MM.1S (cell line): ENCODE measurements at regions not wholly inside any gene's neighbourhood (a gene's known extent, or its start where the extent isn't known, plus 50 kb on each side); places are given as distances from the start of the nearest gene placed in this dataset.

ENCODE experiments used
- DNase-seq: peaks from one replicate; pipeline ENCODE4 v3.0.0-alpha.2; 2015
- H2AFZ ChIP-seq: fragments of 300-600 bp; sonication (generic); 2 replicates; pipeline ENCODE4 v1.6.0; 2016; ENCODE audit warnings: antibody characterized with exemption, low read length
- H3F3A ChIP-seq: fragments of 300-600 bp; sonication (generic); 2 replicates; pipeline ENCODE4 v1.6.1; 2016; ENCODE audit warnings: mild to moderate bottlenecking, antibody characterized with exemption, low read length, moderate library complexity, mixed read lengths; ENCODE audit not compliant: insufficient read depth
- H3K27ac ChIP-seq: fragments of 300-600 bp; sonication (generic); 2 replicates; pipeline ENCODE4 v1.5.1; 2016; ENCODE audit warnings: mild to moderate bottlenecking, low read length
- H3K27me3 ChIP-seq: fragments of 300-600 bp; sonication (generic); replicated peaks from 2 replicates; pipeline ENCODE4 v1.6.0; 2016; ENCODE audit warnings: low read length; ENCODE audit not compliant: insufficient read depth
- H3K36me3 ChIP-seq: fragments of 300-600 bp; sonication (generic); replicated peaks from 2 replicates; pipeline ENCODE4 v1.6.1; 2016; ENCODE audit warnings: mild to moderate bottlenecking, low read length, mixed read lengths; ENCODE audit not compliant: insufficient read depth
- H3K4me1 ChIP-seq: fragments of 300-600 bp; sonication (generic); 2 replicates; pipeline ENCODE4 v1.6.1; 2016; ENCODE audit warnings: low read length, mixed read lengths
- H3K4me2 ChIP-seq: fragments of 300-600 bp; sonication (generic); 2 replicates; pipeline ENCODE4 v1.6.0; 2016; ENCODE audit warnings: low read depth, low read length
- H3K4me3 ChIP-seq: fragments of 300-600 bp; sonication (generic); 2 replicates; pipeline ENCODE4 v1.5.1; 2016; ENCODE audit warnings: low read length, mixed read lengths
- H3K79me2 ChIP-seq: fragments of 300-600 bp; sonication (generic); 2 replicates; pipeline ENCODE4 v1.6.1; 2016; ENCODE audit warnings: mixed run types, low read length, mixed read lengths
- H3K9ac ChIP-seq: fragments of 300-600 bp; sonication (generic); 2 replicates; pipeline ENCODE4 v1.6.1; 2016; ENCODE audit warnings: low read length, mixed read lengths
- H3K9me2 ChIP-seq: fragments of 300-600 bp; sonication (generic); replicated peaks from 2 replicates; pipeline ENCODE4 v1.6.1; 2016; ENCODE audit warnings: mild to moderate bottlenecking, low read length, mixed read lengths; ENCODE audit not compliant: insufficient read depth
- H3K9me3 ChIP-seq: fragments of 300-600 bp; sonication (generic); replicated peaks from 2 replicates; pipeline ENCODE4 v1.6.1; 2016; ENCODE audit warnings: mild to moderate bottlenecking, low read length, mixed read lengths; ENCODE audit not compliant: insufficient read depth
- H4K20me1 ChIP-seq: fragments of 300-600 bp; sonication (generic); 2 replicates; pipeline ENCODE4 v1.6.1; 2016; ENCODE audit warnings: mild to moderate bottlenecking, low read length, moderate library complexity, mixed read lengths; ENCODE audit not compliant: insufficient read depth
- CTCF ChIP-seq: fragments of 300-600 bp; sonication (generic); IDR thresholded peaks from 2 replicates; pipeline ENCODE4 v1.5.1; 2016; ENCODE audit warnings: antibody characterized with exemption, low read length, mixed read lengths
- EZH2 ChIP-seq: fragments of 300-600 bp; sonication (generic); optimal IDR thresholded peaks from 2 replicates; pipeline ENCODE3; 2017; ENCODE audit warnings: low read depth, mild to moderate bottlenecking, antibody characterized with exemption, low read length, mixed read lengths
- EZH2phosphoT487 ChIP-seq: fragments of 300-600 bp; sonication (generic); IDR thresholded peaks from 2 replicates; pipeline ENCODE4 v1.6.1; 2018; ENCODE audit warnings: antibody characterized with exemption, low read length

DNA sequence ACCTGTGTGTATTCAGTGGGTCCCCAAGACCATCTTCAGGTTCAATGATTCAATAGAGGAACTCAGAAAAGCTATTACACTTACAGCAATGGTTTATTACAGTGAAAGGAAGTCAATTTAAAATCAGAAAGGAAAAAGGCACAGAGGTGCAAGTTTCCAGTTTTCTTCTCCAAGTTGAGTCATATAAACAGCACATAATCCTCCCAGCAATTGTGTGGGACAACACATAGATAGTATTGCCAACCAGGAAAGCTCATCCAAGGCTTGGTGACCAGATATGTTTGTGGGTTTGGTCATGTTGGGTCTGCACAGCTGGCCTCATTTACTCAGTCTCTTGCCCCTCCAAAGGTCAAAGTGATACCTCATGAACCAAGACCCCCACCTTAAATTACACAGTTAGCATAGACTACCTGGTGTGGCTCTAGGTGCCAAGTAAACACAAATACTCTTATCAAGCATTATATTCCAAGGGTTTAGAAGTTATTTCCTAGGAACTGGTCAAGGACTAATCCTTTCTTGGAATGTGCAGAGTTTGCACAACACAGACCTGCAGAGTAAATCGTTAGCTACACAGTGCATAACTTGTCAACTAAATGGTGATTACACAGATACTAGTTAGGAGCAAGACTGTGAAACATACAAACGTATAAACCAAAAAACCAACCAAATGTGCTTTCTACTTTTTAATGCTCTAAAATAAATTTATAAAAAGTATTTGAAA is 777.3 kb downstream of the PCDH18 start:
- DNase-seq, result no peak
- Histone ChIP-seq H3K4me2 (no peak overlapping the region), H3K9ac (no peak overlapping the region)

GRCh38 chr4:136751556-136751955 is 780.7 kb downstream of the PCDH18 start:
- no peak for TF ChIP-seq EZH2phosphoT487
- TF ChIP-seq EZH2, result no peak
- TF ChIP-seq CTCF, result no peak
- H3K9ac ChIP-seq, result no peak overlapping the region

More for the DNA sequence above, 777.3 kb downstream of the PCDH18 start:
- Histone ChIP-seq H3F3A (no peaks in the 10 kb centered on the region), H4K20me1 (no peaks in the 10 kb centered on the region), H3K36me3 (no peaks in the 10 kb centered on the region), H3K27ac (no peak overlapping the region), H3K79me2 (no peaks in the 10 kb centered on the region), H3K4me3 (no peak overlapping the region), H2AFZ (no peak overlapping the region), H3K4me1 (no peaks in the 10 kb centered on the region), H3K9me3 (no peaks in the 10 kb centered on the region), H3K27me3 (no peaks in the 10 kb centered on the region), H3K9me2 (no peaks in the 10 kb centered on the region)
- no peak for TF ChIP-seq EZH2phosphoT487
- no peak for TF ChIP-seq EZH2
- no peak for TF ChIP-seq CTCF

GRCh38 chr4:136750897-136751296 is 781.4 kb downstream of the PCDH18 start:
- no peaks in the 10 kb centered on the region for H4K20me1 ChIP-seq
- TF ChIP-seq EZH2 (no peak), EZH2phosphoT487 (no peak), CTCF (no peak)
- DNase-seq, result no peak
- H2AFZ ChIP-seq, result no peak overlapping the region
- no peak overlapping the region for H3K4me3 ChIP-seq
- H3K4me2 ChIP-seq, result no peak overlapping the region
- H3K36me3 ChIP-seq, result no peaks in the 10 kb centered on the region
- no peaks in the 10 kb centered on the region for H3K9me3 ChIP-seq
- no peaks in the 10 kb centered on the region for H3K27me3 ChIP-seq
- H3K79me2 ChIP-seq, result no peaks in the 10 kb centered on the region
- H3K4me1 ChIP-seq, result no peaks in the 10 kb centered on the region
- H3F3A ChIP-seq, result no peaks in the 10 kb centered on the region
- H3K27ac ChIP-seq, result no peak overlapping the region
- H3K9ac ChIP-seq, result no peak overlapping the region
- H3K9me2 ChIP-seq, result no peaks in the 10 kb centered on the region

More at GRCh38 chr4:136751556-136751955, 780.7 kb downstream of the PCDH18 start:
- Histone ChIP-seq H3F3A (no peaks in the 10 kb centered on the region), H3K27me3 (no peaks in the 10 kb centered on the region), H3K4me2 (no peak overlapping the region), H3K4me1 (no peaks in the 10 kb centered on the region), H2AFZ (no peak overlapping the region), H3K27ac (no peak overlapping the region), H3K4me3 (no peak overlapping the region), H3K79me2 (no peaks in the 10 kb centered on the region), H3K9me2 (no peaks in the 10 kb centered on the region), H4K20me1 (no peaks in the 10 kb centered on the region), H3K36me3 (no peaks in the 10 kb centered on the region), H3K9me3 (no peaks in the 10 kb centered on the region)
- DNase-seq, result no peak
